ENCODE measurements at regions not wholly inside any gene's neighbourhood (a gene's known extent, or its start where the extent isn't known, plus 50 kb on each side); places are given as distances from the start of the nearest gene placed in this dataset.

DNA sequence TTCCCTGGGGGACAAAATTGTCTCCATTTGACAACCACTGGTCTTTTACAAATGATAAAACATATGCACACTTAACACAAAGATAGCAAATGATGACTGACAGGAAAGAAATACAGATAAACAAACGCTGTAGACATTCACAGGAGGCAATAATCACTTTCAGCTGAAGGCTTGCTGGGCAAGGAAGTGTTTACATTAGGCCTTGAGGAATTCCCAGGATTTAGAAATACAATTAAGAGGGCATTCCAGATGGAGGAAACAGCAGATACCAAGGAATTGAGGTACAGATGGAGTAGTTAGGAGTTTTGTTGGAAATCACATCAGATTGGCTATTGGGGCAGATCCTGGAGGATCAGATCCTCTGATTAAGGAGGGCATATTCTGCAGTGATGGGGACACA, 93.9 kb downstream of the DYRK2 start:
- no peak overlapping the region for H3K4me3 ChIP-seq (ENCODE audit: low read length)
- H3K79me2 ChIP-seq (ENCODE audit: control insufficient read depth, low read length), result no peaks in the 10 kb centered on the region
- H3K4me1 ChIP-seq (ENCODE audit: control insufficient read depth, low read length), result no peaks in the 10 kb centered on the region
- no peak overlapping the region for H3K27ac ChIP-seq (ENCODE audit: low read depth, low read length)
- TF ChIP-seq CTCF (IDR thresholded peaks at IDR 0.05; ENCODE audit: low read depth, low read length, poor library complexity, severe bottlenecking) (no peak), EZH2phosphoT487 (IDR thresholded peaks at IDR 0.05; ENCODE audit: borderline replicate concordance, low read length) (no peak)
- H3K9me2 ChIP-seq (replicated peaks; ENCODE audit: control insufficient read depth, low read length), result no peaks in the 10 kb centered on the region
- H3K9me3 ChIP-seq (ENCODE audit: control insufficient read depth, insufficient read depth, low read length), result no peaks in the 10 kb centered on the region
- H3F3A ChIP-seq (ENCODE audit: control insufficient read depth, insufficient read depth), result no peaks in the 10 kb centered on the region
- no peaks in the 10 kb centered on the region for H3K27me3 ChIP-seq (ENCODE audit: control insufficient read depth, low read length)
- H3K36me3 ChIP-seq (ENCODE audit: control insufficient read depth, low read length), result no peaks in the 10 kb centered on the region
- H4K20me1 ChIP-seq (ENCODE audit: control insufficient read depth, insufficient read depth, low read depth, low read length), result no peaks in the 10 kb centered on the region
- no peak overlapping the region for H3K4me2 ChIP-seq (ENCODE audit: low read length)

GRCh38 chr12:67747869-67748742, 99.6 kb downstream of the DYRK2 start:
- H3K27me3 ChIP-seq (ENCODE audit: control insufficient read depth, low read length), result no peaks in the 10 kb centered on the region
- no peaks in the 10 kb centered on the region for H3K79me2 ChIP-seq (ENCODE audit: control insufficient read depth, low read length)
- H3K4me2 ChIP-seq (ENCODE audit: low read length), result no peak overlapping the region
- H3K27ac ChIP-seq (ENCODE audit: low read depth, low read length), result no peak overlapping the region
- H3K9me2 ChIP-seq (replicated peaks; ENCODE audit: control insufficient read depth, low read length), result no peaks in the 10 kb centered on the region
- no peaks in the 10 kb centered on the region for H3K36me3 ChIP-seq (ENCODE audit: control insufficient read depth, low read length)
- no peaks in the 10 kb centered on the region for H3F3A ChIP-seq (ENCODE audit: control insufficient read depth, insufficient read depth)
- H4K20me1 ChIP-seq (ENCODE audit: control insufficient read depth, insufficient read depth, low read depth, low read length), result no peaks in the 10 kb centered on the region
- H3K4me3 ChIP-seq (ENCODE audit: low read length), result no peak overlapping the region
- H3K9me3 ChIP-seq (ENCODE audit: control insufficient read depth, insufficient read depth, low read length), result no peaks in the 10 kb centered on the region
- no peak for TF ChIP-seq CTCF (IDR thresholded peaks at IDR 0.05; ENCODE audit: low read depth, low read length, poor library complexity, severe bottlenecking)
- no peak for TF ChIP-seq EZH2phosphoT487 (IDR thresholded peaks at IDR 0.05; ENCODE audit: borderline replicate concordance, low read length)
- no peaks in the 10 kb centered on the region for H3K4me1 ChIP-seq (ENCODE audit: control insufficient read depth, low read length)

- no peaks in the 10 kb centered on the region for H3K9me3 ChIP-seq (ENCODE audit: control insufficient read depth, insufficient read depth, low read length)
- no peaks in the 10 kb centered on the region for H3K27me3 ChIP-seq (ENCODE audit: control insufficient read depth, low read length)
- TF ChIP-seq EZH2phosphoT487 (IDR thresholded peaks at IDR 0.05; ENCODE audit: borderline replicate concordance, low read length), result no peak
- TF ChIP-seq CTCF (IDR thresholded peaks at IDR 0.05; ENCODE audit: low read depth, low read length, poor library complexity, severe bottlenecking), result no peak
- H3F3A ChIP-seq (ENCODE audit: control insufficient read depth, insufficient read depth), result no peaks in the 10 kb centered on the region
- no peaks in the 10 kb centered on the region for H3K4me1 ChIP-seq (ENCODE audit: control insufficient read depth, low read length)
- no peak overlapping the region for H3K27ac ChIP-seq (ENCODE audit: low read depth, low read length)
- H3K9me2 ChIP-seq (replicated peaks; ENCODE audit: control insufficient read depth, low read length), result no peaks in the 10 kb centered on the region
- H4K20me1 ChIP-seq (ENCODE audit: control insufficient read depth, insufficient read depth, low read depth, low read length), result no peaks in the 10 kb centered on the region
- no peak overlapping the region for H3K4me3 ChIP-seq (ENCODE audit: low read length)
- no peaks in the 10 kb centered on the region for H3K36me3 ChIP-seq (ENCODE audit: control insufficient read depth, low read length)
- no peak overlapping the region for H3K4me2 ChIP-seq (ENCODE audit: low read length)
- no peaks in the 10 kb centered on the region for H3K79me2 ChIP-seq (ENCODE audit: control insufficient read depth, low read length)
Measured at GRCh38 chr12:67748743-67749040, 100.1 kb downstream of the DYRK2 start.
